ENCODE measurements at regions not wholly inside any gene's neighbourhood (a gene's known extent, or its start where the extent isn't known, plus 50 kb on each side); places are given as distances from the start of the nearest gene placed in this dataset.
A peak's percentile ranks its signal among the peaks of the same experiment; 100 is the strongest.
"Not testable (repeated sequence)": the region's sequence is repeated elsewhere in the genome, so short reads cannot be mapped to it uniquely, and the experiment has no call there.

DNA sequence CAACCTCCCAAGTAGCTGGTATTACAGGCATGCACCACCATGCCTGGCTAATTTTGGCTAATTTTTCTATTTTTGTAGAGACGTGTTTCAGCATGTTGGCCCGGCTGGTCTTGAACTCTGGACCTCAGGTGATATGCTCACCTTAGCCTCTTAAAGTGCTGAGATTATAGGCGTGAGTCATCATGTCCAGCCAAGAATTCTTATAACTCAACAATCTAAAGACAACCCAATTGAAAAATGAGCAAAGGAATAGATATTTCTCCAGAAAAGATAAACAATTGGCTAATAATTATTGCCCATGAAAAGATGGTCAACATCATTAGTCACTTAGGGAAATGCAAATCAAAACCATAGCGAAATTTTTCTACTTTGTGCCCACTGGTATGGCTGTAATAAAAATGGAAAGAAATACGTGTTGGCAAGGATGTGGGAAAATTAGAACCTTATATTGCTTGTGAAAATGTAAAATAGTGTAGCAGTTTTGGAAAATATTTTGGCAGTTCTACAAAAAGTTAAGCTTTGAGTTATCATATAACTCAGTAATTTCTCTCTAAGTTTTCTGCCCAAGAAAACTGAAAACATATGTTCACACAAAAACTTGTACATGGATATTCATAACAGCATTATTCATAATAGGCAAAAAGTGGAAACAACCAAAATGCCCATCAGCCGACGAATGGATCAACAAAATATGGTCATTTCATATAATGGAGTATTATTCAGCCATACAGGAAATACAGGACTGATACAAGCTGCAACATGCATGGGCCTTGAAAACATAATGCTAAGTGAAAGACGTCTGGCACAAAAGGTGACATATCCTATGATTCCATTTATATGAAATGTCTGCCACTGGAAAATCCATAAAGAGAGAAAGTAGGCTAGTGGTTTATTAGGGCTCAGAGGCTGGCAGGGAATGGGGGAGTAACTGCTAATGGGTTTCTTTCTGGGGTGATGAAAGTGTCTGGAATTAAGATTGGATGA lies 87.8 kb downstream of the UTRN start:
- TF ChIP-seq, protein P1, sequence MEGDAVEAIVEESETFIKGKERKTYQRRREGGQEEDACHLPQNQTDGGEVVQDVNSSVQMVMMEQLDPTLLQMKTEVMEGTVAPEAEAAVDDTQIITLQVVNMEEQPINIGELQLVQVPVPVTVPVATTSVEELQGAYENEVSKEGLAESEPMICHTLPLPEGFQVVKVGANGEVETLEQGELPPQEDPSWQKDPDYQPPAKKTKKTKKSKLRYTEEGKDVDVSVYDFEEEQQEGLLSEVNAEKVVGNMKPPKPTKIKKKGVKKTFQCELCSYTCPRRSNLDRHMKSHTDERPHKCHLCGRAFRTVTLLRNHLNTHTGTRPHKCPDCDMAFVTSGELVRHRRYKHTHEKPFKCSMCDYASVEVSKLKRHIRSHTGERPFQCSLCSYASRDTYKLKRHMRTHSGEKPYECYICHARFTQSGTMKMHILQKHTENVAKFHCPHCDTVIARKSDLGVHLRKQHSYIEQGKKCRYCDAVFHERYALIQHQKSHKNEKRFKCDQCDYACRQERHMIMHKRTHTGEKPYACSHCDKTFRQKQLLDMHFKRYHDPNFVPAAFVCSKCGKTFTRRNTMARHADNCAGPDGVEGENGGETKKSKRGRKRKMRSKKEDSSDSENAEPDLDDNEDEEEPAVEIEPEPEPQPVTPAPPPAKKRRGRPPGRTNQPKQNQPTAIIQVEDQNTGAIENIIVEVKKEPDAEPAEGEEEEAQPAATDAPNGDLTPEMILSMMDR (conservative IDR thresholded peaks at IDR 0.05) = no peak

DNA sequence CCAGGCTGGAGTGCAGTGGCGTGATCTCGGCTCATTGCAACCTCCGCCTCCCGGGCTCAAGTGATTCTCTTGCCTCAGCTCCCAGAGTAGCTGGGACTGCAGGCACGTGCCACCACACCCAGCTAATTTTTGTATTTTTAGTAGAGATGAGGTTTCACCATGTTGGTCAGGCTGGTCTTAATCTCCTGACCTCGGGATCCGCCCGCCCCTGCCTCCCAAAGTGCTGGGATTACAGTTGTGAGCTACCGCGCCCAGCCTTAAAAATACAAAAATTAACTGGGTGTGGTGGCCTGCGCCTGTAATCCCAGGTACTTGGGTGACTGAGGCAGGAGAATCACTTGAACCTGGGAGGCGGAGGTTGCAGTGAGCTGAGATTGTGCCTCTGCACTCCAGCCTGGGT lies 89.4 kb downstream of the UTRN start:
- peak overlapping the region; percentile 85 for H3K27ac ChIP-seq

More for the DNA sequence above, 87.8 kb downstream of the UTRN start:
- H3K27ac ChIP-seq = no peak overlapping the region; the same call in 1 of the 2 replicates

DNA sequence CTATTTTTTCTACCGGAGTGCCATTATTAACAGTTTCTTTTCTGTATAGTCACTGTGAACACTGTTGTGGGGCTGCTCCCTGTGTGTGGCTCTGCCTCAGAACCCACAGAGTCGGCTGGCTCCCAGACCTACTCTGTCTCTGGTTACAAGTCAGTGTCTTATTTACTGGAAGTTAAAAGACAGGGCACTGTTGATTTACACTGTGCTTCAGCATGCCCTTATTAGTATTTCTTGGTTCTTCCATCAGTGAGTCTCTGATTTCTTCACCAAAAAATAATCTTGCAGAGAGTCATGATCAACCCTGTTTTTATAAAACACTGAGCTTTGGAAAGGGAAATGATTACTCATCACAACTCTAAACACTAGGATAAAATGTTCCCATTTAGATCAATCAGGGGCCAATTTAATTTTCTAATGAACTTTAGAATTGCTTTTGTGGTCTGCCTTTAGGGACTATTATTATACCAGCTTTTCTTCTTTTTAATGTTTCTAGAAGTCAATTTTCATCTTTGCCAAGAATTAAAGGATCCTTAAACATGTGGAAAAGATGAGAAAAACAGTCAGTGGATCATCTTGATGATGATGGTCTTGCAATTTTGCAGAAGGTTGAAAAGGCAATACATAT lies 92.6 kb downstream of the UTRN start:
- TF ChIP-seq, protein P1 (conservative IDR thresholded peaks at IDR 0.05) = no peak
- H3K27ac ChIP-seq = peak overlapping the region; percentile 85

DNA sequence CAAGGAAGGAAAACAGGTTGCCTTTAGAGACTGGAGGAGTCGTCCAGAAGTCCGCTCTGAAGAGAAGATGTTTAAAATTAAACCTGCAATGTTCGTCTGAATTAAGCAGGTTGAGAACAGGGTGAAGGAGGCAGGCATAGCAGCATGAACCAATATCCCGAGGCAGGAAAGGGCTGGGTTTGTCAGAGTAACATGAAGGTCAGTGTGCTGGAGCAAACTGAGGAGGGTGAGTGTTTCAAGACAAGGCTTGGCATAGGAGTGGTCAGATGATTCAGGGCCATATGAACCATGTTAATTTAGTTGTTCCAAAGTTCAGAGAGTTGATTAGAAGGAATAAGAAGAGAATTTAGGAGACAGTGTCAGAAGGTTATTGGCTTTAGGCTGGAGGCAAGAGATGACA lies 93.3 kb downstream of the UTRN start:
- no peak overlapping the region for H3K27ac ChIP-seq
- TF ChIP-seq, protein P1 (conservative IDR thresholded peaks at IDR 0.05) = no peak

DNA sequence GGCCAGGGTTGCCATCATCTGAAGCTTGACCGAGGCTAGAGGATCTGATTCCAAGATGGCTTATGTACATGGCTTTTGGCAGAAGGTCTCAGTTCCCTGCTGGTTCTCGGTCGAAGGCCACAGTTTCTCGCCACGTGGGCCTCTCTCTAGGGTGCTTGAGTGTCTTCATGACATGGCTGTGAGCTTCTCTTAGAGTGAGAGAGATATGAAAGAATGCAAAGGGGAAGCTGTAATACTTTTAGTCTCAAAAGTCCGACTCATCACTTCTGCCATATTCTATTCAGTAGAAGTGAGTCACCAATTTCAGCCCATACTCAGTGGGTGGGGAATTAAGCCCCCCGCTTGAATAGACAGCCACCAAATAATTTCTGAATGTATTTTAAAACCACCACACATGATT lies 94.2 kb downstream of the UTRN start:
- H3K27ac ChIP-seq = no peak overlapping the region
- TF ChIP-seq, protein P1 (conservative IDR thresholded peaks at IDR 0.05) = no peak

DNA sequence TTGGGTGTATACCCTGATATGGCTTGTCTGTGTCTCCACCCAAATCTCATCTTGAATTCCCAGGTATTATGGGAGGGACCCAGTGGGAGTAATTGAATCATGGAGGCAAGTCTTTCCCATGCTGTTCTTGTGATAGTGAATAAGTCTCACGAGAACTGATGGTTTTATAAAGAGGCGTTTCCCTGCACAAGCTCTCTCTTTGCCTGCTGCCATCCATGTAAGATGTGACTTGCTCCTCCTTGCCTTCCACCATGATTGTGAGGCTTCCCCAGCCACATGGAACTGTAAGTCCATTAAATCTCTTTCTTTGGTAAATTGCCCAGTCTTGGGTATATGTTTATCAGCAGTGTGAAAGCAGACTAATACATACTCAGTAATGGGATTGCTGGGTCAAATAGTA lies 96.4 kb downstream of the UTRN start:
- H3K27ac ChIP-seq = not testable (repeated sequence)

DNA sequence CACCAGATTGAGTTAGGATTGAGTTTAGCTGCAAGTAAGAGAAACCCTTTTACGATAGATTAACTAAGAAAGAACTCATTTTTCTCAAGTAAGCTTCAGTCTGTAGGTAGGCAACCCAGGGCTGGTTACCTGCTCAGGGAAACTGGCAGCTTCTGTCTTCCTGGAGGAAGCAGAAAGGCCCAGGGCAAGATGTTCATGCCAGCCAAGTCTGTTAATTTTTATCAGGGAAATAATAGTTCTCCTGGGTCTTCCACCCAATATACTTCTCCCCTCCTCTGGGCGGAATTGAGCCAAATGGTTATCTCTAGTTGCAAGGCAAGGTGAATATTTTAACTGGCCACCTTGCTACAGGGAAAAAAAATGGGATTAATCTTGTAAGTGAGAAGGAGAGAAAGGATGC lies 98.2 kb downstream of the UTRN start:
- peak overlapping the region; percentile 65 for H3K27ac ChIP-seq
- TF ChIP-seq, protein P1 (conservative IDR thresholded peaks at IDR 0.05) = no peak

DNA sequence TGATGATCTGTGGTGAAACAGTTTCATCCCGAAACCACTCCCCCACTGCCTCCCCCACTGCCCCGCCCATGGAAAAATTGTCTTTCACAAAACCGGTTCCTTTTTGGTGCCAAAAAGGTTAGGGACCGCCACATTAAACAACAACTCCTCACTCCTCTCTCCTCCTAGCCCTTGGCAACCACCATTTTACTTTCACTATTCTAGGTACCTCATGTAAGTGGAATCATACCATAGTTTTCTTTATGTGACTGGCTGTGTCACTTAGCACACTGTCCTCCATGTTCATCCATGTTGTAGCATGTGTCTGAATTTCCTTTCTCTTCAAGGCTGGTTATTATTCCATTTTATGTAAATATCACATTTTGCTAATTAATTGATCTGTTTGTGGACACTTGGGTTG lies 99.3 kb downstream of the UTRN start:
- H3K27ac ChIP-seq = peak overlapping the region; percentile 65; the same call in 1 of the 2 replicates
- TF ChIP-seq, protein P1 (conservative IDR thresholded peaks at IDR 0.05) = no peak

DNA sequence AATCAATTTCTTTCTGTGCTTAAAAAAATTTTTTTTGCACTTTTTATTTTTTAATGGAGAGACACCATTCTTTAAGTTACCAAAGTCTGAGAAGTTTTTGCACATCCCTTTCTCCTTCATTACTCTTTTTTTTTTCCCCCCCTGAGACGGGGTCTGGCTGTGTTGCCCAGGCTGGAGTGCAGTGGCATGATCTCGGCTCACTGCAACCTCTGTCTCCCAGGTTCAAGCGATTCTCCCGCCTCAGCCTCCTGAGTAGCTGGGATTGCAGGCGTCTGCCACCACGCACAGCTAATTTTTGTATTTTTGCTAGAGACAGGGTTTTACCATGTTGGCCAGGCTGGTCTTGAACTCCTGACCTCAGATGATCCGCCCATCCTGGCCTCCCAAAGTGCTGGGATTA lies 104.3 kb downstream of the UTRN start:
- H3K27ac ChIP-seq = not testable (repeated sequence)

Measured in VCaP (cell line).